SU-DHL-6 (cell line): ENCODE measurements at regions not wholly inside any gene's neighbourhood (a gene's known extent, or its start where the extent isn't known, plus 50 kb on each side); places are given as distances from the start of the nearest gene placed in this dataset.

ENCODE experiments used
- EZH2phosphoT487 ChIP-seq: fragments of 200-600 bp; sonication (generic), shearing (Covaris generic); conservative IDR thresholded peaks from 2 replicates; pipeline ENCODE4 v1.6.1; 2018; ENCODE audit warnings: mild to moderate bottlenecking, antibody characterized with exemption, low read length, moderate library complexity, mixed read lengths
- TF ChIP-seq, protein P1 (sequence below): fragments of 200-600 bp; sonication (generic); IDR thresholded peaks from one replicate; pipeline ENCODE4 v1.5.1; 2017; ENCODE audit warnings: antibody characterized with exemption, mild to moderate bottlenecking, low read length, moderate library complexity; ENCODE audit not compliant: insufficient read depth, poor library complexity, severe bottlenecking

DNA sequence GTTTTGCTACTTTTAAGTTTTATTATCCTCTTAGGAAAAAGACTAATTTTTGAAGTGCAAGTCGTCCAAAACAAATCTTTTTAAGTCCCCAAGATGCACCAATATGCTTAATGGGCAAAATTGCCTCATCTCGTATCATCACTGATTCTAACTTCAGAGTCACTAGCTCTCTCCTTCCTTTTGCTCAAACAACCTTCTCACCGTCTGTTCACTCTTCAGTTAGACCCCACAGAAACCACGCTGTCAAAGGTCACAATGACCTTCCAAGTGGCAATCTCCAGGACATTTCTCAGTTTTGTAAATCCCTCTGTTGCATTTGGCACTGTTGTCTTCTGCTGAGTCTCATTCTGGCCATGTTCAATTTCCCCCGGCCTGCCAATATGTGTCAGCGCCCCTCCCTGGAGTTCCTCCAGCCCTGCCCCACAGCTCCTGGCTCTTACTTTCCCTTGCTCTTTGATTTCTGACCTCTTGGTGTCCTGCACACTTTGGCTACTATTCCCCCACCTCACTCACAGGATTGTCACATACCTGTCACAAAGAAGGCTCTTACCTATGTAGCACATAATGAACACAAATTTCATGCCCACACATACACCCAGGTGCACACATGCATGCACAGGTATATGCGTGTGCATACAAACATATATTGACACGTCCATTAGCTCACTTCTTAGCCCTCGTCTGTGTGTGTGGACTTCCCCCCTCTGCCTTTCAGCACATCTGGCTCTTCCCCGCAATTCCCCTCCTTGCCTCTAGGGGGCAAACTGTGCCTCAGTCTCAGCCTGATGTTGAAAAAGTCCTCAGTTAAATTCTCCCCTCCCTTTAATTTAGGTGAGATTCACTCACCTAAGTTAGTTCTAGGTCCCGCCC lies 354.0 kb upstream of the DUSP10 start:
- TF ChIP-seq, protein P1, sequence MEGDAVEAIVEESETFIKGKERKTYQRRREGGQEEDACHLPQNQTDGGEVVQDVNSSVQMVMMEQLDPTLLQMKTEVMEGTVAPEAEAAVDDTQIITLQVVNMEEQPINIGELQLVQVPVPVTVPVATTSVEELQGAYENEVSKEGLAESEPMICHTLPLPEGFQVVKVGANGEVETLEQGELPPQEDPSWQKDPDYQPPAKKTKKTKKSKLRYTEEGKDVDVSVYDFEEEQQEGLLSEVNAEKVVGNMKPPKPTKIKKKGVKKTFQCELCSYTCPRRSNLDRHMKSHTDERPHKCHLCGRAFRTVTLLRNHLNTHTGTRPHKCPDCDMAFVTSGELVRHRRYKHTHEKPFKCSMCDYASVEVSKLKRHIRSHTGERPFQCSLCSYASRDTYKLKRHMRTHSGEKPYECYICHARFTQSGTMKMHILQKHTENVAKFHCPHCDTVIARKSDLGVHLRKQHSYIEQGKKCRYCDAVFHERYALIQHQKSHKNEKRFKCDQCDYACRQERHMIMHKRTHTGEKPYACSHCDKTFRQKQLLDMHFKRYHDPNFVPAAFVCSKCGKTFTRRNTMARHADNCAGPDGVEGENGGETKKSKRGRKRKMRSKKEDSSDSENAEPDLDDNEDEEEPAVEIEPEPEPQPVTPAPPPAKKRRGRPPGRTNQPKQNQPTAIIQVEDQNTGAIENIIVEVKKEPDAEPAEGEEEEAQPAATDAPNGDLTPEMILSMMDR = peak; percentile 89
- TF ChIP-seq EZH2phosphoT487 = no peak
